ENCODE measurements at regions not wholly inside any gene's neighbourhood (a gene's known extent, or its start where the extent isn't known, plus 50 kb on each side); places are given as distances from the start of the nearest gene placed in this dataset.
"Not testable (repeated sequence)": the region's sequence is repeated elsewhere in the genome, so short reads cannot be mapped to it uniquely, and the experiment has no call there.

- no peak for FAIRE-seq
- no peak for DNase-seq (ENCODE audit: extremely low spot score, insufficient read length, low read depth)
Measured at GRCh38 chr5:77912721-77913120, 136.6 kb upstream of the TBCA start.

GRCh38 chr5:77910602-77911188, 134.6 kb upstream of the TBCA start:
- DNase-seq (ENCODE audit: extremely low spot score, insufficient read length, low read depth) (no peak), FAIRE-seq (peak; percentile 5)

GRCh38 chr5:77909237-77909636, 133.1 kb upstream of the TBCA start:
- FAIRE-seq, result no peak
- no peak for DNase-seq (ENCODE audit: extremely low spot score, insufficient read length, low read depth)

- no peak for DNase-seq (ENCODE audit: extremely low spot score, insufficient read length, low read depth)
- no peak for FAIRE-seq
Measured at GRCh38 chr5:77908787-77909186, 132.6 kb upstream of the TBCA start.

GRCh38 chr5:77907786-77908185, 131.6 kb upstream of the TBCA start:
- DNase-seq (ENCODE audit: extremely low spot score, insufficient read length, low read depth), result no peak
- no peak for FAIRE-seq

GRCh38 chr5:77906806-77907205, 130.7 kb upstream of the TBCA start:
- no peak for DNase-seq (ENCODE audit: extremely low spot score, insufficient read length, low read depth)
- no peak for FAIRE-seq

GRCh38 chr5:77904362-77904761, 128.2 kb upstream of the TBCA start:
- DNase-seq (ENCODE audit: extremely low spot score, insufficient read length, low read depth), result no peak

GRCh38 chr5:77900691-77901090, 124.6 kb upstream of the TBCA start:
- DNase-seq (ENCODE audit: extremely low spot score, insufficient read length, low read depth) (no peak), FAIRE-seq (no peak)

More at GRCh38 chr5:77904362-77904761, 128.2 kb upstream of the TBCA start:
- no peak for FAIRE-seq

- FAIRE-seq (no peak), DNase-seq (ENCODE audit: extremely low spot score, insufficient read length, low read depth) (no peak)
Measured at GRCh38 chr5:77898385-77898784, 122.2 kb upstream of the TBCA start.

GRCh38 chr5:77896338-77896737, 120.2 kb upstream of the TBCA start:
- no peak for FAIRE-seq
- no peak for DNase-seq (ENCODE audit: extremely low spot score, insufficient read length, low read depth)

GRCh38 chr5:77894103-77894502, 118.0 kb upstream of the TBCA start:
- DNase-seq (ENCODE audit: extremely low spot score, insufficient read length, low read depth); FAIRE-seq: not testable (repeated sequence)

- FAIRE-seq (no peak), DNase-seq (ENCODE audit: extremely low spot score, insufficient read length, low read depth) (no peak)
Measured at GRCh38 chr5:77893225-77893860, 117.2 kb upstream of the TBCA start.

- FAIRE-seq (no peak), DNase-seq (ENCODE audit: extremely low spot score, insufficient read length, low read depth) (no peak)
Measured at GRCh38 chr5:77892061-77893010, 116.2 kb upstream of the TBCA start.

- DNase-seq (ENCODE audit: extremely low spot score, insufficient read length, low read depth) (no peak), FAIRE-seq (no peak)
Measured at GRCh38 chr5:77885519-77885918, 109.4 kb upstream of the TBCA start.

- no peak for FAIRE-seq
- DNase-seq (ENCODE audit: extremely low spot score, insufficient read length, low read depth), result no peak
Measured at GRCh38 chr5:77882670-77883257, 106.6 kb upstream of the TBCA start.

GRCh38 chr5:77881528-77881927, 105.4 kb upstream of the TBCA start:
- no peak for FAIRE-seq

GRCh38 chr5:77877516-77878355, 101.6 kb upstream of the TBCA start:
- no peak for FAIRE-seq
- DNase-seq (ENCODE audit: extremely low spot score, insufficient read length, low read depth), result no peak

More at GRCh38 chr5:77881528-77881927, 105.4 kb upstream of the TBCA start:
- DNase-seq (ENCODE audit: extremely low spot score, insufficient read length, low read depth), result no peak

GRCh38 chr5:77876862-77877502, 100.8 kb upstream of the TBCA start:
- DNase-seq (ENCODE audit: extremely low spot score, insufficient read length, low read depth), result no peak
- FAIRE-seq, result peak; percentile 44

GRCh38 chr5:77876316-77876715, 100.2 kb upstream of the TBCA start:
- FAIRE-seq (no peak), DNase-seq (ENCODE audit: extremely low spot score, insufficient read length, low read depth) (no peak)

Data from GM18507 (cell line).